H1 (cell line): ENCODE measurements at regions not wholly inside any gene's neighbourhood (a gene's known extent, or its start where the extent isn't known, plus 50 kb on each side); places are given as distances from the start of the nearest gene placed in this dataset.
"Not testable (repeated sequence)": the region's sequence is repeated elsewhere in the genome, so short reads cannot be mapped to it uniquely, and the experiment has no call there.

Experiments
- CTCF ChIA-PET: fragments of 300-600 bp; sonication (Branson Sonifier 250); formaldehyde crosslinking; loops from one replicate; lab custom pipeline; 2021; ENCODE audit not compliant: partially characterized antibody; lab: Charles Lee
- POLR2A ChIA-PET: fragments of 300-600 bp; sonication (Branson Sonifier 250); formaldehyde crosslinking; loops from one replicate; lab custom pipeline; 2021; ENCODE audit warnings: inconsistent platforms; ENCODE audit not compliant: partially characterized antibody; lab: Charles Lee
- DNase-seq, 2 experiments: peaks; one replicate each; pipeline versions ENCODE4 v3.0.0 to v3.0.0-alpha.2; 2010 to 2022; ENCODE audit warnings: low spot score in 2 of 2, low read depth in 1 of 2, mixed read lengths in 1 of 2
- FAIRE-seq: peaks from 2 replicates; lab custom pipeline; 2011; peaks lifted over from hg19 to GRCh38; lab: Jason Lieb, UNC
- H2AFZ ChIP-seq: 2 replicates; pipeline ENCODE4 v1.8.1; 2012; ENCODE audit warnings: low read length, inconsistent platforms
- H2AK5ac ChIP-seq: 2 replicates; pipeline ENCODE4 v1.6.1; 2013; ENCODE audit warnings: low read depth, low read length
- H2BK120ac ChIP-seq: replicated peaks from 2 replicates; pipeline ENCODE3; 2013; ENCODE audit warnings: low read depth, low read length, inconsistent platforms
- H2BK12ac ChIP-seq: 2 replicates; pipeline ENCODE4 v1.6.1; 2013; ENCODE audit warnings: low read depth, low read length
- H2BK15ac ChIP-seq: 2 replicates; pipeline ENCODE4 v1.6.1; 2013; ENCODE audit warnings: low read length
- H2BK20ac ChIP-seq: 2 replicates; pipeline ENCODE4 v1.6.1; 2013; ENCODE audit warnings: low read length
- H2BK5ac ChIP-seq: 2 replicates; pipeline ENCODE4 v1.6.1; 2013; ENCODE audit warnings: low read depth, low read length
- H3K14ac ChIP-seq: 2 replicates; pipeline ENCODE4 v1.6.1; 2013; ENCODE audit warnings: inconsistent platforms; ENCODE audit not compliant: insufficient read length
- H3K18ac ChIP-seq: 2 replicates; pipeline ENCODE4 v1.6.1; 2013; ENCODE audit warnings: low read length; ENCODE audit errors: extremely low read depth
- H3K23ac ChIP-seq: 2 replicates; pipeline ENCODE4 v1.6.1; 2013; ENCODE audit warnings: inconsistent platforms; ENCODE audit not compliant: insufficient read length
- H3K23me2 ChIP-seq: 2 replicates; pipeline ENCODE4 v1.6.1; 2013; ENCODE audit warnings: low read depth, low read length
- H3K27ac ChIP-seq: 2 replicates; pipeline ENCODE4 v1.6.1; 2011; ENCODE audit warnings: low read depth, low read length, inconsistent platforms
- H3K27me3 ChIP-seq, 4 experiments: replicated peaks in 1 of 4; 1 replicate in 1 of 4; 2 replicates in 3 of 4; pipeline versions ENCODE4 v1.6.1 to v1.8.1; 2011 to 2013; ENCODE audit warnings: low read length in 3 of 4, mild to moderate bottlenecking in 3 of 4, inconsistent platforms in 2 of 4, mixed read lengths in 2 of 4, moderate library complexity in 1 of 4; ENCODE audit not compliant: control insufficient read depth in 3 of 4, insufficient read depth in 3 of 4; ENCODE audit errors: extremely low read depth in 1 of 4
- H3K36me3 ChIP-seq, 4 experiments: 2 replicates each; pipeline versions ENCODE4 v1.6.1 to v1.8.1; 2011 to 2013; ENCODE audit warnings: mild to moderate bottlenecking in 4 of 4, low read length in 3 of 4, moderate library complexity in 2 of 4, control low read depth in 1 of 4, inconsistent platforms in 1 of 4; ENCODE audit not compliant: insufficient read depth in 4 of 4, control insufficient read depth in 2 of 4
- H3K4ac ChIP-seq: replicated peaks from 2 replicates; pipeline ENCODE3; 2013; ENCODE audit warnings: low read length, low read depth, mixed read lengths, inconsistent platforms; ENCODE audit not compliant: insufficient read length
- H3K4me1 ChIP-seq, 4 experiments: replicated peaks in 1 of 4; 1 replicate in 1 of 4; 2 replicates in 3 of 4; pipeline versions ENCODE4 v1.6.1 to v1.8.1; 2011 to 2013; ENCODE audit warnings: low read length in 3 of 4, inconsistent platforms in 2 of 4, mixed read lengths in 1 of 4; ENCODE audit not compliant: insufficient read depth in 4 of 4, control insufficient read depth in 3 of 4
- H3K4me2 ChIP-seq, 2 experiments: 2 replicates each; pipeline versions ENCODE4 v1.6.1 to v1.8.1; 2011 to 2013; ENCODE audit warnings: low read depth in 2 of 2, low read length in 2 of 2, control low read depth in 1 of 2, inconsistent platforms in 1 of 2, mild to moderate bottlenecking in 1 of 2; ENCODE audit not compliant: insufficient read depth in 1 of 2
- H3K4me3 ChIP-seq, 4 experiments: fragments of 200-600, 300-600 bp in 1 of 4; sonication (generic), shearing (Covaris generic), sonication (Bioruptor Twin) in 1 of 4; 2 replicates each; pipeline versions ENCODE4 v1.5.1 to v1.8.1; 2011 to 2016; ENCODE audit warnings: low read length in 4 of 4, low read depth in 3 of 4, control low read depth in 2 of 4, inconsistent platforms in 2 of 4, mild to moderate bottlenecking in 2 of 4, mixed read lengths in 1 of 4, moderate library complexity in 1 of 4; ENCODE audit not compliant: insufficient read depth in 2 of 4; ENCODE audit errors: extremely low read depth in 1 of 4
- H3K56ac ChIP-seq: replicated peaks from 2 replicates; pipeline ENCODE3; 2013; ENCODE audit warnings: low read depth, mild to moderate bottlenecking, mixed read lengths, low read length, inconsistent platforms; ENCODE audit not compliant: insufficient read length
- H3K79me1 ChIP-seq: 2 replicates; pipeline ENCODE4 v1.6.1; 2013; ENCODE audit warnings: low read depth, low read length, control low read depth
- H3K79me2 ChIP-seq, 2 experiments: 2 replicates each; pipeline versions ENCODE4 v1.6.1 to v1.8.1; 2012 to 2013; ENCODE audit warnings: low read length in 2 of 2, mild to moderate bottlenecking in 2 of 2, inconsistent platforms in 1 of 2; ENCODE audit not compliant: insufficient read depth in 2 of 2, control insufficient read depth in 1 of 2
- H3K9ac ChIP-seq, 4 experiments: replicated peaks in 1 of 4; 1 replicate in 1 of 4; 2 replicates in 3 of 4; pipeline versions ENCODE4 v1.6.1 to v1.8.1; 2011 to 2013; ENCODE audit warnings: low read depth in 3 of 4, low read length in 3 of 4, control low read depth in 2 of 4, mild to moderate bottlenecking in 2 of 4, moderate library complexity in 2 of 4, inconsistent platforms in 1 of 4; ENCODE audit errors: extremely low read depth in 1 of 4
- H3K9me3 ChIP-seq, 2 experiments: 2 replicates each; pipeline versions ENCODE4 v1.6.1 to v1.8.1; 2012 to 2013; ENCODE audit warnings: mild to moderate bottlenecking in 2 of 2, moderate library complexity in 2 of 2, control low read depth in 1 of 2, inconsistent platforms in 1 of 2, low read depth in 1 of 2, low read length in 1 of 2, mixed read lengths in 1 of 2; ENCODE audit not compliant: insufficient read depth in 2 of 2
- H4K20me1 ChIP-seq, 2 experiments: replicated peaks in 1 of 2; 2 replicates each; pipeline versions ENCODE3 to v1.8.1; 2011 to 2013; ENCODE audit warnings: inconsistent platforms in 2 of 2, low read length in 2 of 2, mild to moderate bottlenecking in 1 of 2; ENCODE audit not compliant: insufficient read depth in 2 of 2, control insufficient read depth in 1 of 2
- H4K5ac ChIP-seq: 2 replicates; pipeline ENCODE4 v1.6.1; 2013; ENCODE audit warnings: low read length, low read depth, mixed read lengths, inconsistent platforms; ENCODE audit not compliant: insufficient read length
- H4K8ac ChIP-seq: 2 replicates; pipeline ENCODE4 v1.8.0; 2013; ENCODE audit warnings: mild to moderate bottlenecking, moderate library complexity, low read length, inconsistent platforms; ENCODE audit not compliant: insufficient read depth; ENCODE audit errors: extremely low read depth
- H4K91ac ChIP-seq: replicated peaks from 2 replicates; pipeline ENCODE3; 2013; ENCODE audit warnings: low read length, mixed read lengths, inconsistent platforms; ENCODE audit not compliant: insufficient read length
- WGBS, 2 experiments: shearing (Covaris generic) in 1 of 2; methylation state at CpG; one replicate each; pipeline versions ENCODE4 v1.1.6 to v1.1.7; 2013 to 2015; ENCODE audit warnings: low lambda C conversion rate in 2 of 2, mixed read lengths in 2 of 2, inconsistent platforms in 1 of 2, low coverage in 1 of 2, missing lambda C conversion rate in 1 of 2; ENCODE audit not compliant: insufficient replicate concordance in 2 of 2, insufficient coverage in 1 of 2, insufficient read length in 1 of 2; ENCODE audit errors: extremely low coverage in 1 of 2, missing lambda C conversion rate in 1 of 2; 5-methylcytosine and 5-hydroxymethylcytosine counted together

GRCh38 chrY:19427191-19427590, 317.3 kb downstream of the KDM5D start:
- H3K9me3 ChIP-seq, H3K14ac ChIP-seq, H2AK5ac ChIP-seq, H3K18ac ChIP-seq, H2BK20ac ChIP-seq, H4K8ac ChIP-seq, H3K79me2 ChIP-seq, H2AFZ ChIP-seq, H4K5ac ChIP-seq, H4K20me1 ChIP-seq, H3K27me3 ChIP-seq, CTCF ChIA-PET, H3K9ac ChIP-seq, H2BK12ac ChIP-seq, H3K36me3 ChIP-seq, H2BK15ac ChIP-seq, H3K23me2 ChIP-seq, H2BK120ac ChIP-seq, DNase-seq, H3K79me1 ChIP-seq, H3K4me1 ChIP-seq, H4K91ac ChIP-seq, H3K56ac ChIP-seq, H3K4me3 ChIP-seq, H3K23ac ChIP-seq, H3K4ac ChIP-seq: not testable (repeated sequence)
- Histone ChIP-seq H2BK5ac (peak overlapping the region; percentile 95; the same call in 1 of the 2 replicates), H3K27ac (peak overlapping the region; percentile 86; the same call in 1 of the 2 replicates), H3K4me2 (peak overlapping the region in 1 of 2 experiments; percentile 66; a peak in 2 of 4 replicates)
- FAIRE-seq, result peak; percentile 73
- POLR2A ChIA-PET, result interaction anchor here (1.3 kb wide), 2 partner anchors 140 to 385 kb away, joined by 3 read pairs; no protein-coding TSS in a partner anchor
- 21% methylated on average over 5 of the region's 5 CpGs; no CpG with 5 or more reads in 1 of the 2 experiments for WGBS, 2 experiments
